GM21723 (cell line): ENCODE measurements at regions not wholly inside any gene's neighbourhood (a gene's known extent, or its start where the extent isn't known, plus 50 kb on each side); places are given as distances from the start of the nearest gene placed in this dataset.
"Not testable (repeated sequence)": the region's sequence is repeated elsewhere in the genome, so short reads cannot be mapped to it uniquely, and the experiment has no call there.

ENCODE experiments used
- ATAC-seq: cut with Tn5 transposase; IDR thresholded peaks from one replicate; pipeline ENCODE4 v1.9.1; 2021; ENCODE audit warnings: mild to moderate bottlenecking, moderate library complexity; ENCODE audit not compliant: unreplicated experiment

GRCh38 chr10:91745090-91745831 is 53.0 kb upstream of the TNKS2 start:
- no peak for ATAC-seq

- ATAC-seq, result no peak
These were observed 54.8 kb upstream of the TNKS2 start for GRCh38 chr10:91743465-91743864.

- no peak for ATAC-seq
These were observed 56.0 kb upstream of the TNKS2 start for GRCh38 chr10:91742229-91742628.

GRCh38 chr10:91741356-91741755 is 56.9 kb upstream of the TNKS2 start:
- ATAC-seq, result no peak

GRCh38 chr10:91740353-91740924 is 57.8 kb upstream of the TNKS2 start:
- ATAC-seq, result no peak

- ATAC-seq, result not testable (repeated sequence)
These were observed 66.0 kb upstream of the TNKS2 start for GRCh38 chr10:91732265-91732664.

- ATAC-seq, result not testable (repeated sequence)
These were observed 68.9 kb upstream of the TNKS2 start for GRCh38 chr10:91729339-91729738.

- ATAC-seq, result no peak
These were observed 71.9 kb upstream of the TNKS2 start for GRCh38 chr10:91726355-91726754.

- no peak for ATAC-seq
These were observed 73.3 kb upstream of the TNKS2 start for GRCh38 chr10:91724933-91725332.

- ATAC-seq, result no peak
These were observed 80.7 kb upstream of the PPP1R3C start for GRCh38 chr10:91713461-91714072.

- ATAC-seq, result peak; percentile 78
These were observed 79.2 kb upstream of the PPP1R3C start for GRCh38 chr10:91711885-91712680.

GRCh38 chr10:91709394-91709798 is 76.5 kb upstream of the PPP1R3C start:
- no peak for ATAC-seq

GRCh38 chr10:91708174-91708861 is 75.4 kb upstream of the PPP1R3C start:
- ATAC-seq, result no peak

- no peak for ATAC-seq
These were observed 74.4 kb upstream of the PPP1R3C start for GRCh38 chr10:91707236-91707635.

- ATAC-seq, result no peak
These were observed 73.2 kb upstream of the PPP1R3C start for GRCh38 chr10:91705948-91706670.

- no peak for ATAC-seq
These were observed 69.7 kb upstream of the PPP1R3C start for GRCh38 chr10:91702620-91703019.

- no peak for ATAC-seq
These were observed 68.0 kb upstream of the PPP1R3C start for GRCh38 chr10:91700788-91701444.

GRCh38 chr10:91700273-91700672 is 67.4 kb upstream of the PPP1R3C start:
- ATAC-seq, result no peak

- ATAC-seq, result no peak
These were observed 65.4 kb upstream of the PPP1R3C start for GRCh38 chr10:91698258-91698657.
